H9 (cell line): ENCODE measurements at regions not wholly inside any gene's neighbourhood (a gene's known extent, or its start where the extent isn't known, plus 50 kb on each side); places are given as distances from the start of the nearest gene placed in this dataset.

Experiments
- DNase-seq: peaks from one replicate; pipeline ENCODE4 v3.0.0-alpha.2; 2017
- H2AFZ ChIP-seq: one replicate; pipeline ENCODE4 v1.6.1; 2013; ENCODE audit warnings: mild to moderate bottlenecking, low read length, control low read depth, moderate library complexity
- H2AK5ac ChIP-seq: 2 replicates; pipeline ENCODE4 v1.6.1; 2013; ENCODE audit warnings: low read length, control low read depth, mixed read lengths; ENCODE audit not compliant: insufficient read length
- H2BK120ac ChIP-seq: one replicate; pipeline ENCODE4 v1.6.1; 2013; ENCODE audit warnings: low read depth, mild to moderate bottlenecking, low read length, control low read depth, inconsistent platforms; ENCODE audit not compliant: poor library complexity, severe bottlenecking
- H2BK12ac ChIP-seq: 2 replicates; pipeline ENCODE4 v1.6.1; 2013; ENCODE audit warnings: low read length, control low read depth, mixed read lengths, low read depth; ENCODE audit not compliant: insufficient read length
- H2BK15ac ChIP-seq: 2 replicates; pipeline ENCODE4 v1.6.1; 2013; ENCODE audit warnings: low read depth, low read length, control low read depth
- H2BK20ac ChIP-seq: one replicate; pipeline ENCODE4 v1.6.1; 2013; ENCODE audit warnings: low read depth, mild to moderate bottlenecking, low read length, control low read depth, inconsistent platforms; ENCODE audit not compliant: poor library complexity, severe bottlenecking
- H2BK5ac ChIP-seq: 2 replicates; pipeline ENCODE4 v1.6.1; 2013; ENCODE audit warnings: low read length, control low read depth, mixed read lengths; ENCODE audit not compliant: insufficient read length
- H3K14ac ChIP-seq: 2 replicates; pipeline ENCODE4 v1.6.1; 2013; ENCODE audit warnings: low read length, control low read depth; ENCODE audit not compliant: insufficient read depth
- H3K18ac ChIP-seq: 2 replicates; pipeline ENCODE4 v1.6.1; 2013; ENCODE audit warnings: low read depth, mild to moderate bottlenecking, mixed read lengths, low read length, control low read depth; ENCODE audit not compliant: insufficient read length
- H3K23ac ChIP-seq: 2 replicates; pipeline ENCODE4 v1.6.1; 2013; ENCODE audit warnings: low read length, control low read depth, mixed read lengths, low read depth; ENCODE audit not compliant: insufficient read length
- H3K23me2 ChIP-seq: 2 replicates; pipeline ENCODE4 v1.6.1; 2013; ENCODE audit warnings: low read depth, mild to moderate bottlenecking, mixed read lengths, low read length, control low read depth; ENCODE audit not compliant: insufficient read length, poor library complexity, severe bottlenecking
- H3K27ac ChIP-seq: 2 replicates; pipeline ENCODE4 v1.5.1; 2013; ENCODE audit warnings: low read length, control low read depth, mixed read lengths, low read depth; ENCODE audit not compliant: insufficient read length
- H3K27me3 ChIP-seq: 2 replicates; pipeline ENCODE4 v1.6.1; 2013; ENCODE audit warnings: low read length, control low read depth, inconsistent platforms; ENCODE audit not compliant: insufficient read depth
- H3K4ac ChIP-seq: 2 replicates; pipeline ENCODE4 v1.6.1; 2013; ENCODE audit warnings: low read depth, mild to moderate bottlenecking, control low read depth, inconsistent platforms, low read length, moderate library complexity
- H3K4me1 ChIP-seq: 2 replicates; pipeline ENCODE4 v1.6.1; 2013; ENCODE audit warnings: low read length, control low read depth, inconsistent platforms; ENCODE audit not compliant: insufficient read depth
- H3K4me2 ChIP-seq: 2 replicates; pipeline ENCODE4 v1.6.1; 2013; ENCODE audit warnings: low read length, control low read depth, mixed read lengths; ENCODE audit not compliant: insufficient read length, insufficient read depth
- H3K56ac ChIP-seq: 2 replicates; pipeline ENCODE4 v1.6.1; 2013; ENCODE audit warnings: low read depth, mild to moderate bottlenecking, mixed read lengths, low read length, control low read depth; ENCODE audit not compliant: insufficient read length
- H3K79me1 ChIP-seq: 2 replicates; pipeline ENCODE4 v1.6.1; 2013; ENCODE audit warnings: low read depth, mild to moderate bottlenecking, moderate library complexity, low read length, control low read depth, inconsistent platforms; ENCODE audit not compliant: insufficient read depth, poor library complexity, severe bottlenecking
- H3K79me2 ChIP-seq: 2 replicates; pipeline ENCODE4 v1.6.1; 2013; ENCODE audit warnings: low read length, control low read depth, inconsistent platforms; ENCODE audit not compliant: insufficient read depth
- H3K9ac ChIP-seq: 2 replicates; pipeline ENCODE4 v1.6.1; 2013; ENCODE audit warnings: low read length, control low read depth, mixed read lengths; ENCODE audit not compliant: insufficient read length; ENCODE audit errors: extremely low read depth
- H3K9me3 ChIP-seq: one replicate; pipeline ENCODE4 v1.6.1; 2013; ENCODE audit warnings: low read depth, low read length, inconsistent platforms; ENCODE audit not compliant: control insufficient read depth
- H3T11ph ChIP-seq: one replicate; pipeline ENCODE4 v1.6.1; 2013; ENCODE audit warnings: mild to moderate bottlenecking, low read length, control low read depth, inconsistent platforms
- H4K20me1 ChIP-seq: one replicate; pipeline ENCODE4 v1.6.1; 2013; ENCODE audit not compliant: control insufficient read depth, insufficient read length, insufficient read depth
- H4K5ac ChIP-seq: 2 replicates; pipeline ENCODE4 v1.6.1; 2013; ENCODE audit warnings: low read depth, mild to moderate bottlenecking, mixed read lengths, low read length, control low read depth; ENCODE audit not compliant: insufficient read length
- H4K8ac ChIP-seq: replicated peaks from 2 replicates; pipeline ENCODE4 v1.6.1; 2013; ENCODE audit warnings: low read length, control low read depth, mixed read lengths, low read depth; ENCODE audit not compliant: insufficient read length
- H4K91ac ChIP-seq: 2 replicates; pipeline ENCODE4 v1.6.1; 2013; ENCODE audit warnings: low read depth, mild to moderate bottlenecking, moderate library complexity, mixed read lengths, low read length, control low read depth; ENCODE audit not compliant: insufficient read length
- H3K27ac Mint-ChIP-seq, 3 experiments: 2 replicates in 2 of 3; 3 replicates in 1 of 3; pipeline ENCODE4 v1.8.0; 2020 to 2021; ENCODE audit warnings: mixed read lengths in 3 of 3, mild to moderate bottlenecking in 1 of 3, moderate library complexity in 1 of 3
- H3K27me3 Mint-ChIP-seq: 2 replicates; pipeline ENCODE4 v1.8.0; 2021; ENCODE audit warnings: low read depth, mild to moderate bottlenecking, moderate library complexity, mixed read lengths
- H3K36me3 Mint-ChIP-seq, 3 experiments: 2 replicates in 2 of 3; 3 replicates in 1 of 3; pipeline ENCODE4 v1.8.0; 2020 to 2021; ENCODE audit warnings: low read depth in 3 of 3, mixed read lengths in 3 of 3; ENCODE audit not compliant: insufficient read depth in 1 of 3
- H3K4me1 Mint-ChIP-seq, 2 experiments: 2 replicates each; pipeline ENCODE4 v1.8.0; 2020; ENCODE audit warnings: mixed read lengths in 2 of 2
- H3K4me3 Mint-ChIP-seq, 2 experiments: 2 replicates in 1 of 2; 3 replicates in 1 of 2; pipeline ENCODE4 v1.8.0; 2020 to 2021; ENCODE audit warnings: mild to moderate bottlenecking in 2 of 2, mixed read lengths in 2 of 2, moderate library complexity in 1 of 2
- H3K9me3 Mint-ChIP-seq, 2 experiments: 2 replicates in 1 of 2; 3 replicates in 1 of 2; pipeline ENCODE4 v1.8.0; 2020; ENCODE audit warnings: mild to moderate bottlenecking in 2 of 2, mixed read lengths in 2 of 2, moderate library complexity in 1 of 2
- WGBS: extraction: QIAGEN DNeasy Blood & Tissue Kit; methylation state at CpG from one replicate; pipeline ENCODE4 v1.1.7; 2013; ENCODE audit warnings: missing lambda C conversion rate, low lambda C conversion rate, mixed read lengths; ENCODE audit not compliant: insufficient read length; ENCODE audit errors: extremely low coverage; 5-methylcytosine and 5-hydroxymethylcytosine counted together
- TF ChIP-seq, protein P1 (sequence below): fragments of 200-600 bp; sonication (generic); conservative IDR thresholded peaks from 3 replicates; pipeline ENCODE4 v1.8.0; 2021; ENCODE audit warnings: antibody characterized with exemption, mild to moderate bottlenecking

- Histone ChIP-seq H2BK20ac (no peak overlapping the region), H3K23me2 (no peaks in the 10 kb centered on the region), H2BK120ac (no peak overlapping the region), H3K9ac (no peak overlapping the region), H2BK5ac (no peak overlapping the region), H2BK15ac (no peak overlapping the region), H3T11ph (no peak overlapping the region), H2BK12ac (no peak overlapping the region), H4K8ac (no peak overlapping the region), H3K14ac (no peak overlapping the region), H3K79me2 (no peaks in the 10 kb centered on the region), H3K79me1 (no peaks in the 10 kb centered on the region), H2AFZ (no peak overlapping the region), H4K5ac (no peak overlapping the region), H2AK5ac (no peak overlapping the region), H3K9me3 (no peaks in the 10 kb centered on the region), H3K23ac (no peak overlapping the region), H4K20me1 (no peaks in the 10 kb centered on the region), H3K4me1 (no peaks in the 10 kb centered on the region), H3K4me2 (no peak overlapping the region), H3K27ac (no peak overlapping the region), H3K27me3 (no peaks in the 10 kb centered on the region), H3K56ac (no peak overlapping the region), H3K18ac (no peak overlapping the region), H3K4ac (no peak overlapping the region), H4K91ac (no peak overlapping the region)
- TF ChIP-seq, protein P1, sequence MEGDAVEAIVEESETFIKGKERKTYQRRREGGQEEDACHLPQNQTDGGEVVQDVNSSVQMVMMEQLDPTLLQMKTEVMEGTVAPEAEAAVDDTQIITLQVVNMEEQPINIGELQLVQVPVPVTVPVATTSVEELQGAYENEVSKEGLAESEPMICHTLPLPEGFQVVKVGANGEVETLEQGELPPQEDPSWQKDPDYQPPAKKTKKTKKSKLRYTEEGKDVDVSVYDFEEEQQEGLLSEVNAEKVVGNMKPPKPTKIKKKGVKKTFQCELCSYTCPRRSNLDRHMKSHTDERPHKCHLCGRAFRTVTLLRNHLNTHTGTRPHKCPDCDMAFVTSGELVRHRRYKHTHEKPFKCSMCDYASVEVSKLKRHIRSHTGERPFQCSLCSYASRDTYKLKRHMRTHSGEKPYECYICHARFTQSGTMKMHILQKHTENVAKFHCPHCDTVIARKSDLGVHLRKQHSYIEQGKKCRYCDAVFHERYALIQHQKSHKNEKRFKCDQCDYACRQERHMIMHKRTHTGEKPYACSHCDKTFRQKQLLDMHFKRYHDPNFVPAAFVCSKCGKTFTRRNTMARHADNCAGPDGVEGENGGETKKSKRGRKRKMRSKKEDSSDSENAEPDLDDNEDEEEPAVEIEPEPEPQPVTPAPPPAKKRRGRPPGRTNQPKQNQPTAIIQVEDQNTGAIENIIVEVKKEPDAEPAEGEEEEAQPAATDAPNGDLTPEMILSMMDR = no peak
- no peak overlapping the region for H3K4me3 Mint-ChIP-seq
- DNase-seq = no peak
- no CpG with 5 or more reads among the region's 2 CpGs for WGBS
- no peaks in the 10 kb centered on the region for H3K27me3 Mint-ChIP-seq
- no peaks in the 10 kb centered on the region for H3K36me3 Mint-ChIP-seq
- no peak overlapping the region for H3K27ac Mint-ChIP-seq
- H3K4me1 Mint-ChIP-seq = peaks cover 0 to 2% of the 10 kb centered on the region in 2 experiments; a peak in 3 of 4 replicates
- no peaks in the 10 kb centered on the region; a peak in 1 of 5 replicates for H3K9me3 Mint-ChIP-seq
Observed at GRCh38 chr16:61371388-61371787, 664.9 kb downstream of the CDH8 start.
